Ascending aorta (tissue), 2 donors: ENCODE measurements at regions not wholly inside any gene's neighbourhood (a gene's known extent, or its start where the extent isn't known, plus 50 kb on each side); places are given as distances from the start of the nearest gene placed in this dataset.

Source experiments
- DNase-seq, 2 donors: peaks; one replicate each; pipeline ENCODE4 v3.0.0-alpha.2; 2019; ENCODE audit warnings: low spot score in 2 of 2
- H3K27ac ChIP-seq, 2 donors: fragments of 200-600 bp; sonication (generic); one replicate each; pipeline ENCODE4 v1.5.1; 2016 to 2017; ENCODE audit warnings: mild to moderate bottlenecking in 1 of 2
- H3K27me3 ChIP-seq: fragments of 200-600 bp; sonication (generic); one replicate; pipeline ENCODE4 v1.5.1; 2017
- H3K36me3 ChIP-seq, 2 donors: fragments of 200-600 bp; sonication (generic); one replicate each; pipeline ENCODE4 v1.5.1; 2016
- H3K4me1 ChIP-seq, 2 donors: fragments of 200-600 bp; sonication (generic); one replicate each; pipeline ENCODE4 v1.5.1; 2016 to 2017; ENCODE audit warnings: mild to moderate bottlenecking in 1 of 2
- H3K4me3 ChIP-seq, 2 donors: fragments of 200-600 bp; sonication (generic); one replicate each; pipeline ENCODE4 v1.5.1; 2016 to 2017; ENCODE audit warnings: mild to moderate bottlenecking in 1 of 2
- H3K9me3 ChIP-seq, 2 donors: fragments of 200-600 bp; sonication (generic); one replicate each; pipeline ENCODE4 v1.5.1; 2016
- CTCF ChIP-seq, 3 experiments: fragments of 200-600 bp in 2 of 3; fragments of 450-650 bp in 1 of 3; sonication (generic) in 2 of 3; IDR thresholded peaks; one replicate each; pipeline ENCODE4 v1.5.1; 2016 to 2019; ENCODE audit warnings: antibody characterized with exemption in 3 of 3, mild to moderate bottlenecking in 1 of 3, moderate library complexity in 1 of 3
- intact Hi-C: fragments of 100-400 bp; cut with DNase I; formaldehyde crosslinking; loops from one replicate; pipeline ENCODE4 v1.15.1; 2023

GRCh38 chr21:36207577-36208320 is 51.1 kb downstream of the DOP1B start:
- H3K27me3 ChIP-seq = no peaks in the 10 kb centered on the region
- intact Hi-C loops = loop anchor here (2.0 to 5.0 kb wide), 2 partner anchors 67 to 80 kb away; no protein-coding TSS in a partner anchor
- H3K4me1 ChIP-seq = no peaks in the 10 kb centered on the region
- DNase-seq = no peak
- H3K36me3 ChIP-seq = peaks cover 0 to 7% of the 10 kb centered on the region in 2 donors
- TF ChIP-seq CTCF (IDR thresholded peaks at IDR 0.05) = no peak
- H3K4me3 ChIP-seq = no peak overlapping the region
- H3K27ac ChIP-seq = no peak overlapping the region
- no peaks in the 10 kb centered on the region for H3K9me3 ChIP-seq

- Histone ChIP-seq H3K4me1 (no peaks in the 10 kb centered on the region), H3K27me3 (no peaks in the 10 kb centered on the region), H3K36me3 (peaks cover 0 to 14% of the 10 kb centered on the region in 2 donors), H3K4me3 (no peak overlapping the region), H3K9me3 (no peaks in the 10 kb centered on the region), H3K27ac (no peak overlapping the region)
- no peak for TF ChIP-seq CTCF (IDR thresholded peaks at IDR 0.05)
- intact Hi-C loops = loop anchor here (2.0 to 5.0 kb wide), 2 partner anchors 68 to 81 kb away; no protein-coding TSS in a partner anchor
- DNase-seq = no peak
Measured at GRCh38 chr21:36208326-36209013, 51.8 kb downstream of the DOP1B start.

GRCh38 chr21:36209626-36210171 is 53.1 kb downstream of the DOP1B start:
- Histone ChIP-seq H3K4me1 (no peaks in the 10 kb centered on the region), H3K4me3 (no peak overlapping the region), H3K9me3 (no peaks in the 10 kb centered on the region), H3K27me3 (no peaks in the 10 kb centered on the region), H3K27ac (no peak overlapping the region), H3K36me3 (peaks cover 6 to 23% of the 10 kb centered on the region in 2 donors)
- intact Hi-C loops = loop anchor here (2.0 to 5.0 kb wide), 2 partner anchors 69 to 82 kb away; no protein-coding TSS in a partner anchor
- peak in 2 of 3 experiments; percentile 23 to 39 for TF ChIP-seq CTCF (IDR thresholded peaks at IDR 0.05)
- no peak for DNase-seq

GRCh38 chr21:36210779-36211659 is 54.4 kb downstream of the DOP1B start:
- H3K27ac ChIP-seq = no peak overlapping the region
- H3K4me3 ChIP-seq = no peak overlapping the region
- no peak for DNase-seq
- H3K27me3 ChIP-seq = no peaks in the 10 kb centered on the region
- H3K36me3 ChIP-seq = peaks cover 8 to 30% of the 10 kb centered on the region in 2 donors
- no peaks in the 10 kb centered on the region for H3K4me1 ChIP-seq
- no peaks in the 10 kb centered on the region for H3K9me3 ChIP-seq
- intact Hi-C loops = no loop called here
- no peak for TF ChIP-seq CTCF (IDR thresholded peaks at IDR 0.05)
